ENCODE measurements at regions not wholly inside any gene's neighbourhood (a gene's known extent, or its start where the extent isn't known, plus 50 kb on each side); places are given as distances from the start of the nearest gene placed in this dataset.

GRCh38 chr1:79845936-79846335 lies 839.4 kb upstream of the ADGRL4 start:
- no peak overlapping the region for H3K4me3 Mint-ChIP-seq
- H3K36me3 Mint-ChIP-seq (ENCODE audit: low read depth) = no peaks in the 10 kb centered on the region
- H3K27me3 Mint-ChIP-seq (ENCODE audit: low read depth) = no peaks in the 10 kb centered on the region
- TF ChIP-seq, protein P1, sequence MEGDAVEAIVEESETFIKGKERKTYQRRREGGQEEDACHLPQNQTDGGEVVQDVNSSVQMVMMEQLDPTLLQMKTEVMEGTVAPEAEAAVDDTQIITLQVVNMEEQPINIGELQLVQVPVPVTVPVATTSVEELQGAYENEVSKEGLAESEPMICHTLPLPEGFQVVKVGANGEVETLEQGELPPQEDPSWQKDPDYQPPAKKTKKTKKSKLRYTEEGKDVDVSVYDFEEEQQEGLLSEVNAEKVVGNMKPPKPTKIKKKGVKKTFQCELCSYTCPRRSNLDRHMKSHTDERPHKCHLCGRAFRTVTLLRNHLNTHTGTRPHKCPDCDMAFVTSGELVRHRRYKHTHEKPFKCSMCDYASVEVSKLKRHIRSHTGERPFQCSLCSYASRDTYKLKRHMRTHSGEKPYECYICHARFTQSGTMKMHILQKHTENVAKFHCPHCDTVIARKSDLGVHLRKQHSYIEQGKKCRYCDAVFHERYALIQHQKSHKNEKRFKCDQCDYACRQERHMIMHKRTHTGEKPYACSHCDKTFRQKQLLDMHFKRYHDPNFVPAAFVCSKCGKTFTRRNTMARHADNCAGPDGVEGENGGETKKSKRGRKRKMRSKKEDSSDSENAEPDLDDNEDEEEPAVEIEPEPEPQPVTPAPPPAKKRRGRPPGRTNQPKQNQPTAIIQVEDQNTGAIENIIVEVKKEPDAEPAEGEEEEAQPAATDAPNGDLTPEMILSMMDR (conservative IDR thresholded peaks at IDR 0.05) = no peak
- H3K9me3 Mint-ChIP-seq = no peaks in the 10 kb centered on the region
- peaks cover 49% of the 10 kb centered on the region for H3K4me1 Mint-ChIP-seq
- no peak for DNase-seq (ENCODE audit: low read depth, low spot score)
- H3K27ac Mint-ChIP-seq (ENCODE audit: unreplicated experiment) = no peak overlapping the region

DNA sequence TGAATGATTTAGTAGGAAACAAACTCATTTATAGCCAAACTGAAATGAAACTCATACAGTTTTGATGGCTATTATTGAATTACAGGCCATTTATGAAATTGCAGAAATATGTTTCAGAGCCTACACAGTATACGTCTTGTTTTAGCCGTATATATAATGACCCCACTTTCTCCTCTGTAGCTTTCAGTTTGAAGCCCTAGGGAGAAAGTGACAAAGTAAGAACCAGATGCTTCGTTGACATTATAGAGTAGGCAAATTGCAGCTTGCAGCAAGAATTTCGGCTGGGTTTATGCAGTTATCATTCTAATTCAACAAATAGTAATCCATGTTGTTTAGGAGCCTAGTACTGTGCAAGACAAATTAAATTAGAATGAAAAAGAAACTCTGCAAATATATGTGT lies 836.3 kb upstream of the ADGRL4 start:
- Mint-ChIP-seq H3K36me3 (ENCODE audit: low read depth) (no peaks in the 10 kb centered on the region), H3K4me3 (no peak overlapping the region), H3K27ac (ENCODE audit: unreplicated experiment) (no peak overlapping the region), H3K4me1 (peaks cover 37% of the 10 kb centered on the region), H3K9me3 (peaks cover 1% of the 10 kb centered on the region), H3K27me3 (ENCODE audit: low read depth) (no peaks in the 10 kb centered on the region)
- TF ChIP-seq, protein P1 (conservative IDR thresholded peaks at IDR 0.05) = no peak
- DNase-seq (ENCODE audit: low read depth, low spot score) = no peak

DNA sequence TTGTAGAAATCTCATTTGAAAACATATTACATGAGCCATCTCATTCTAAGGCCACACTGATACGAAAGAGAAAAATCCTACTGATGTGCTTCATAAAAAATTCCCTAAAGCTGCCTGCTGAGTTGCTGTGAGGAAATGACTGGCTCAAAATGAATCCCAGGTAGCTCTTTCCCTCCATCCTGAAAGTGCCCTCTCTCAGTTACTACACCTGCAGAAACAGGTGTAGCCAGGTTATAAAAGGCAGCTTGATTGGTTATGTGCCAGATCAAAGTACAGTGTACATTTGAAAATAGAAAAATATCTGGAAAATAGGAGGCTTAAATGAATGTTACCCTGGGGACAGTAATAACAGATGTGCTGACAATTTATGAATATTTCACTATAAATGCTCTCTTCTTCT lies 833.4 kb upstream of the ADGRL4 start:
- H3K9me3 Mint-ChIP-seq = peaks cover 2% of the 10 kb centered on the region
- H3K27me3 Mint-ChIP-seq (ENCODE audit: low read depth) = no peaks in the 10 kb centered on the region
- no peak overlapping the region for H3K4me3 Mint-ChIP-seq
- H3K36me3 Mint-ChIP-seq (ENCODE audit: low read depth) = no peaks in the 10 kb centered on the region
- DNase-seq (ENCODE audit: low read depth, low spot score) = no peak
- no peak overlapping the region for H3K27ac Mint-ChIP-seq (ENCODE audit: unreplicated experiment)
- TF ChIP-seq, protein P1 (conservative IDR thresholded peaks at IDR 0.05) = no peak
- H3K4me1 Mint-ChIP-seq = peaks cover 16% of the 10 kb centered on the region

DNA sequence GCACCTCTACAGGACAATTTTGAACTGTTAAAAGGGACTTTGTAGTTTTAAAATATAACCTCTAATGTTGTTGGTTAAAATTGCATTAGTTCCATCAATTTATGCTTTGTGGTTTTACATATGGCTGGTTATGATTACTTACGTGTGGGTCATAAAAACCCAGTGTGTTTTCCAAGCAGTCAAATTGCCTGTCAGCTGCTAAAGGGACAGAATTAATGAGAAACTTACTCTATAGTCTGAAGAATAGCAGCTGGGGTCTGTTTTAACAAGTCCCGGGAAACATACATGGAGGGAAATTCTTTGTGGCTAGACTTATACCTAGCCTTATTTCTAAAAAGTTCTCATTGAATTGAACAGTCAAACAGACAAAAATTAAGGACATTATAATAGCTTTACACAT lies 820.9 kb upstream of the ADGRL4 start:
- H3K4me1 Mint-ChIP-seq = no peaks in the 10 kb centered on the region
- H3K9me3 Mint-ChIP-seq = peaks cover 3% of the 10 kb centered on the region
- DNase-seq (ENCODE audit: low read depth, low spot score) = no peak
- no peak overlapping the region for H3K4me3 Mint-ChIP-seq
- H3K36me3 Mint-ChIP-seq (ENCODE audit: low read depth) = no peaks in the 10 kb centered on the region
- no peaks in the 10 kb centered on the region for H3K27me3 Mint-ChIP-seq (ENCODE audit: low read depth)
- no peak overlapping the region for H3K27ac Mint-ChIP-seq (ENCODE audit: unreplicated experiment)
- TF ChIP-seq, protein P1 (conservative IDR thresholded peaks at IDR 0.05) = no peak

- no peak for DNase-seq (ENCODE audit: low read depth, low spot score)
- Mint-ChIP-seq H3K36me3 (ENCODE audit: low read depth) (no peaks in the 10 kb centered on the region), H3K27ac (ENCODE audit: unreplicated experiment) (no peak overlapping the region), H3K9me3 (peaks cover 3% of the 10 kb centered on the region), H3K4me3 (no peak overlapping the region), H3K27me3 (ENCODE audit: low read depth) (no peaks in the 10 kb centered on the region), H3K4me1 (no peaks in the 10 kb centered on the region)
- TF ChIP-seq, protein P1 (conservative IDR thresholded peaks at IDR 0.05) = no peak
Measured at GRCh38 chr1:79825551-79825950, 819.0 kb upstream of the ADGRL4 start.

DNA sequence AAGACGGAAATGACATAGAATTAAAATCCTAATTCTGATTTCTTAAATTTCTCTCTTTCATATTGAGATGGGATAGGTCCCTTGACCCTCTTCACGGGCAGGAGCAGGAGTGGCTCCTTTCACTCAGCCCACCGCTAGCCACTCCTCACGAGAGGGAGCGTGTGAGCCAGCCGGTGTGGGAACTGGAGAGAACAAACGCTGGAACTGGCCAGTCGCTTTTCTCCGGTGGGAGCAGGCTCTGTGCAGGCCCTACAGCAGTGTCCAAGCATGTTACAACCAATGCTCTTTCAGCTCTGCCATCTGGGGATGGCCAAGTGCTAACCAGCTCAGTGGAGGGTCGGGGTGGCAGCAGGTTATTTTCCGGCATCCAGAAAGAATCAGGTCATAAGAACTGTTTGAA lies 815.5 kb upstream of the ADGRL4 start:
- no peak overlapping the region for H3K4me3 Mint-ChIP-seq
- H3K27ac Mint-ChIP-seq (ENCODE audit: unreplicated experiment) = no peak overlapping the region
- H3K36me3 Mint-ChIP-seq (ENCODE audit: low read depth) = no peaks in the 10 kb centered on the region
- no peaks in the 10 kb centered on the region for H3K4me1 Mint-ChIP-seq
- TF ChIP-seq, protein P1 (conservative IDR thresholded peaks at IDR 0.05) = no peak
- no peak for DNase-seq (ENCODE audit: low read depth, low spot score)
- no peaks in the 10 kb centered on the region for H3K27me3 Mint-ChIP-seq (ENCODE audit: low read depth)
- no peaks in the 10 kb centered on the region for H3K9me3 Mint-ChIP-seq
